SK-N-SH (cell line): ENCODE measurements at regions not wholly inside any gene's neighbourhood (a gene's known extent, or its start where the extent isn't known, plus 50 kb on each side); places are given as distances from the start of the nearest gene placed in this dataset.

Experiments
- EP300 ChIP-seq, 2 experiments: IDR thresholded peaks; 2 replicates each; pipeline versions ENCODE4 v1.4.0 to v1.6.1; 2012; ENCODE audit warnings: borderline replicate concordance in 1 of 2, low read depth in 1 of 2, low read length in 1 of 2
- EZH2phosphoT487 ChIP-seq: fragments of 200-600 bp; sonication (generic); IDR thresholded peaks from 2 replicates; pipeline ENCODE4 v1.6.1; 2017; ENCODE audit warnings: low read depth, mixed run types, mild to moderate bottlenecking, antibody characterized with exemption, moderate library complexity, borderline replicate concordance
- FOXJ3 ChIP-seq: sonication (generic); formaldehyde crosslinking; IDR thresholded peaks from 2 replicates; pipeline ENCODE4 v1.5.1; 2020; ENCODE audit warnings: mild to moderate bottlenecking, missing genetic modification reagents
- GABPA ChIP-seq: IDR thresholded peaks from 2 replicates; pipeline ENCODE4 v1.4.0; 2012; ENCODE audit warnings: low read depth, mild to moderate bottlenecking
- MXI1 ChIP-seq: IDR thresholded peaks from 2 replicates; pipeline ENCODE4 v1.6.1; 2012; ENCODE audit warnings: mild to moderate bottlenecking, low read depth, low read length, improper control_type of control experiment
- POLR2AphosphoS5 ChIP-seq: IDR thresholded peaks from 2 replicates; pipeline ENCODE4 v1.6.1; 2012; ENCODE audit warnings: low read depth, low read length
- RCOR1 ChIP-seq: fragments of 150-350 bp; IDR thresholded peaks from 2 replicates; pipeline ENCODE4 v1.6.1; 2017; ENCODE audit warnings: antibody characterized with exemption, low read length
- SMC3 ChIP-seq: IDR thresholded peaks from 2 replicates; pipeline ENCODE4 v1.6.1; 2012; ENCODE audit warnings: low read depth, low read length, improper control_type of control experiment
- TAF1 ChIP-seq: IDR thresholded peaks from 2 replicates; pipeline ENCODE4 v1.6.1; 2012; ENCODE audit warnings: low read depth, mild to moderate bottlenecking, low read length, moderate library complexity, borderline replicate concordance
- YY1 ChIP-seq: IDR thresholded peaks from 2 replicates; pipeline ENCODE4 v1.4.0; 2012; ENCODE audit warnings: low read depth, mild to moderate bottlenecking
- TF ChIP-seq, protein P1 (sequence below): fragments of 200-600 bp; sonication (generic); IDR thresholded peaks from 2 replicates; pipeline ENCODE4 v1.6.1; 2017; ENCODE audit warnings: antibody characterized with exemption, mild to moderate bottlenecking, moderate library complexity
- TF ChIP-seq, protein P2 (sequence below): IDR thresholded peaks from 2 replicates; pipeline ENCODE4; 2012
- TF ChIP-seq, protein P3 (sequence below): IDR thresholded peaks from 2 replicates; pipeline ENCODE4 v1.6.1; 2012; ENCODE audit warnings: mild to moderate bottlenecking, low read depth, low read length, moderate library complexity

DNA sequence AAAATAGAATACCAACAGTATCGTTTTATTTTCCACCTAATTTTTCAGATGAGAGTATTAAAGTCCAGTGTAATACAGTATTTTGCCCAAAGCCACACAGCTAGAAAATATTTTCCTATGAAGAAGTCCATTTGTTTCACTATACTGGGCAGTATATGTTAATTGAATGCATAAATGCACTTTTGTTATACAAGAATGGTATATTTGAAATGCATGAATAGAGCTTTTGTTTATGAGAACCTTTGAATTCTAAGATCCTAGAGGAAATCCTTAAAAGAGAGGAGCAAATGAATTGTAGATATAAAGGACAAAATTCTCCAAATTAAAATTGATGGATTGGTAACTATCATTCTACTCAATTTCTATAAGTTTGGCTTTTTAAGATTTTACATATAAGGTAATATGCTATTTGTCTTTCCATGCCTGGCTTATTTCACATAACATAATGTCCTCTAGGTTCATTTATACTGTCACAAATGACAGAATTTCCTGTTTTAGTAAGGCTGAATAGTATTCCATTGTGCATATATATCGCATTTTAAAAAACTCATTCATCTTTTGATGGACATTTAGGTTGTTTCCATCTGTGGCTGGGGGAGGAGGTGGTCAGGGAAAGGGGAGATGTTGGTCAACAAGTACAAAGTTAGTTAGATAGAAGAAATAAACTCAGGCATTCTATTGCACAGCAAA is 136.6 kb upstream of the DCN start:
- TF ChIP-seq RCOR1 (no peak), POLR2AphosphoS5 (no peak), GABPA (no peak), EZH2phosphoT487 (no peak), SMC3 (no peak), EP300 (IDR thresholded peaks at IDR 0.05; ENCODE audit: borderline replicate concordance in 1 of 2, low read depth in 1 of 2, low read length in 1 of 2) (no peak), TAF1 (no peak), FOXJ3 (CRISPR knock-in tag) (no peak), YY1 (no peak), MXI1 (no peak)
- TF ChIP-seq, protein P1, sequence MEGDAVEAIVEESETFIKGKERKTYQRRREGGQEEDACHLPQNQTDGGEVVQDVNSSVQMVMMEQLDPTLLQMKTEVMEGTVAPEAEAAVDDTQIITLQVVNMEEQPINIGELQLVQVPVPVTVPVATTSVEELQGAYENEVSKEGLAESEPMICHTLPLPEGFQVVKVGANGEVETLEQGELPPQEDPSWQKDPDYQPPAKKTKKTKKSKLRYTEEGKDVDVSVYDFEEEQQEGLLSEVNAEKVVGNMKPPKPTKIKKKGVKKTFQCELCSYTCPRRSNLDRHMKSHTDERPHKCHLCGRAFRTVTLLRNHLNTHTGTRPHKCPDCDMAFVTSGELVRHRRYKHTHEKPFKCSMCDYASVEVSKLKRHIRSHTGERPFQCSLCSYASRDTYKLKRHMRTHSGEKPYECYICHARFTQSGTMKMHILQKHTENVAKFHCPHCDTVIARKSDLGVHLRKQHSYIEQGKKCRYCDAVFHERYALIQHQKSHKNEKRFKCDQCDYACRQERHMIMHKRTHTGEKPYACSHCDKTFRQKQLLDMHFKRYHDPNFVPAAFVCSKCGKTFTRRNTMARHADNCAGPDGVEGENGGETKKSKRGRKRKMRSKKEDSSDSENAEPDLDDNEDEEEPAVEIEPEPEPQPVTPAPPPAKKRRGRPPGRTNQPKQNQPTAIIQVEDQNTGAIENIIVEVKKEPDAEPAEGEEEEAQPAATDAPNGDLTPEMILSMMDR = no peak
- TF ChIP-seq, protein P2, sequence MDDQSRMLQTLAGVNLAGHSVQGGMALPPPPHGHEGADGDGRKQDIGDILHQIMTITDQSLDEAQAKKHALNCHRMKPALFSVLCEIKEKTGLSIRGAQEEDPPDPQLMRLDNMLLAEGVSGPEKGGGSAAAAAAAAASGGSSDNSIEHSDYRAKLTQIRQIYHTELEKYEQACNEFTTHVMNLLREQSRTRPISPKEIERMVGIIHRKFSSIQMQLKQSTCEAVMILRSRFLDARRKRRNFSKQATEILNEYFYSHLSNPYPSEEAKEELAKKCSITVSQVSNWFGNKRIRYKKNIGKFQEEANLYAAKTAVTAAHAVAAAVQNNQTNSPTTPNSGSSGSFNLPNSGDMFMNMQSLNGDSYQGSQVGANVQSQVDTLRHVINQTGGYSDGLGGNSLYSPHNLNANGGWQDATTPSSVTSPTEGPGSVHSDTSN = no peak
- TF ChIP-seq, protein P3, sequence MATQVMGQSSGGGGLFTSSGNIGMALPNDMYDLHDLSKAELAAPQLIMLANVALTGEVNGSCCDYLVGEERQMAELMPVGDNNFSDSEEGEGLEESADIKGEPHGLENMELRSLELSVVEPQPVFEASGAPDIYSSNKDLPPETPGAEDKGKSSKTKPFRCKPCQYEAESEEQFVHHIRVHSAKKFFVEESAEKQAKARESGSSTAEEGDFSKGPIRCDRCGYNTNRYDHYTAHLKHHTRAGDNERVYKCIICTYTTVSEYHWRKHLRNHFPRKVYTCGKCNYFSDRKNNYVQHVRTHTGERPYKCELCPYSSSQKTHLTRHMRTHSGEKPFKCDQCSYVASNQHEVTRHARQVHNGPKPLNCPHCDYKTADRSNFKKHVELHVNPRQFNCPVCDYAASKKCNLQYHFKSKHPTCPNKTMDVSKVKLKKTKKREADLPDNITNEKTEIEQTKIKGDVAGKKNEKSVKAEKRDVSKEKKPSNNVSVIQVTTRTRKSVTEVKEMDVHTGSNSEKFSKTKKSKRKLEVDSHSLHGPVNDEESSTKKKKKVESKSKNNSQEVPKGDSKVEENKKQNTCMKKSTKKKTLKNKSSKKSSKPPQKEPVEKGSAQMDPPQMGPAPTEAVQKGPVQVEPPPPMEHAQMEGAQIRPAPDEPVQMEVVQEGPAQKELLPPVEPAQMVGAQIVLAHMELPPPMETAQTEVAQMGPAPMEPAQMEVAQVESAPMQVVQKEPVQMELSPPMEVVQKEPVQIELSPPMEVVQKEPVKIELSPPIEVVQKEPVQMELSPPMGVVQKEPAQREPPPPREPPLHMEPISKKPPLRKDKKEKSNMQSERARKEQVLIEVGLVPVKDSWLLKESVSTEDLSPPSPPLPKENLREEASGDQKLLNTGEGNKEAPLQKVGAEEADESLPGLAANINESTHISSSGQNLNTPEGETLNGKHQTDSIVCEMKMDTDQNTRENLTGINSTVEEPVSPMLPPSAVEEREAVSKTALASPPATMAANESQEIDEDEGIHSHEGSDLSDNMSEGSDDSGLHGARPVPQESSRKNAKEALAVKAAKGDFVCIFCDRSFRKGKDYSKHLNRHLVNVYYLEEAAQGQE = no peak
